ENCODE measurements at regions not wholly inside any gene's neighbourhood (a gene's known extent, or its start where the extent isn't known, plus 50 kb on each side); places are given as distances from the start of the nearest gene placed in this dataset.
"Not testable (repeated sequence)": the region's sequence is repeated elsewhere in the genome, so short reads cannot be mapped to it uniquely, and the experiment has no call there.

DNA sequence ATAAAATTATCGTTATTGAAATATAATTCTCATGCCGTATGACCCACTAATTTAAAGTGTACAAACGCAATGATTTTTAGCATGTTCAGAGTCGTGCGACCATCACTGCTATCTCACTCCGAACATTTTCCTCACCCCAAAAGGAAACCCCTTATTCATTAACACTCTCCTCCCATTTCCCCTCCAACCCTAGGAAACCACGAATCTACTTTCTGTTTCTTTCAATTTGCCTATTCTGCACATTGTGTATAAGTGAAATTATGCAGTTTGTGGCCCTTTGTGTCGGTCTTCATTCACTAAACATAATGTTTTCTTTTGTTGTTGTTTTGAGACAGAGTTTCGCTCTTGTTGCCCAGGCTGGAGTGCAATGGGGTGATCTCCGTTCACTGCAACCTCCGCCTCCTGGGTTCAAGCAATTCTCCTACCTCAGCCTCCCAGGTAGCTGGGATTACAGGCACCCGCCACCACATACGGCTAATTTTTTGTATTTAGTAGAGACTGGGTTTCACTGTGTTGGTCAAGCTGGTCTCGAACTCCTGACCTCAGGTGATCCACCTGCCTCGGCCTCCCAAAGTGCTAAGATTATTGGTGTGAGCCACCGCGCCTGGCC, 99.7 kb upstream of the ZNF217 start:
- DNase-seq (ENCODE audit: low spot score) = no peak

- no peak for DNase-seq (ENCODE audit: low spot score)
Measured at GRCh38 chr20:53692465-53693067, 98.9 kb upstream of the ZNF217 start.

DNA sequence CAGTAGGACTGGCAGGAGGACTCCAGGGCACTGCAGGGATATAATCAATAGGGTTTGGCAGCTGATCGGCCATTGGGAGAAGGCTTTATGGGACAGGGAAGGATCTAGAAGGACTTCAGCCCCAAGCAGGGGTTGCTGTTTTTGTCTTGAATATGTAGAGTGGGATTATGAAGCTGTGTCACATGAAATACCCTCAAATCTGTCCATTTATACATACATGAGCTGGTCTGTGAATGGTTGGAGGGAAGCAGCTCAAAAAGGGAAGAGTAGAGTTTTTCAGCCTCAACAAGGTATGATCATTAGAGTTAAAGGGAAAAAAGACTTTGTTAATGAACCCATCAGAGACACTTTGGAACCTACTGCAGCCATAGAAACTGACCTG, 98.2 kb upstream of the ZNF217 start:
- DNase-seq (ENCODE audit: low spot score) = no peak

GRCh38 chr20:53691060-53691810, 97.6 kb upstream of the ZNF217 start:
- DNase-seq (ENCODE audit: low spot score) = no peak

DNA sequence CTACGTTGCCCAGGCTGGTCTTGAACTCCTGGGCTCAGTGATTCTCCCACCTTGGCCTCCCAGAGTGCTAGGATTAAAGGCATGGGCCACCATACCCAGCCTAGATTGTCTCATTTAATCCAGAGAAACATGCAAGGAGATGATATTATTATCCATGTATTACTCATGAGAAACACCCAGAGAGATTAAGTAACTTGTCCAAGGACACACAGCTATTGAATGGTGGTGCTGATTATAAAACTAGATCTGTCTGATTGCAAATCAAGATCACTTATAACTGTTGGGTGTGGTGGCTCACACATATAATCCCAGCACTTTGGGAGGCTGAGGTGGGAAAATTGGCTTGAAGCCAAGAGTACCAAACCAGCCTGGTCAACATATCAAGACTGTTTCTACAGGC, 94.4 kb upstream of the ZNF217 start:
- DNase-seq (ENCODE audit: low spot score) = no peak

DNA sequence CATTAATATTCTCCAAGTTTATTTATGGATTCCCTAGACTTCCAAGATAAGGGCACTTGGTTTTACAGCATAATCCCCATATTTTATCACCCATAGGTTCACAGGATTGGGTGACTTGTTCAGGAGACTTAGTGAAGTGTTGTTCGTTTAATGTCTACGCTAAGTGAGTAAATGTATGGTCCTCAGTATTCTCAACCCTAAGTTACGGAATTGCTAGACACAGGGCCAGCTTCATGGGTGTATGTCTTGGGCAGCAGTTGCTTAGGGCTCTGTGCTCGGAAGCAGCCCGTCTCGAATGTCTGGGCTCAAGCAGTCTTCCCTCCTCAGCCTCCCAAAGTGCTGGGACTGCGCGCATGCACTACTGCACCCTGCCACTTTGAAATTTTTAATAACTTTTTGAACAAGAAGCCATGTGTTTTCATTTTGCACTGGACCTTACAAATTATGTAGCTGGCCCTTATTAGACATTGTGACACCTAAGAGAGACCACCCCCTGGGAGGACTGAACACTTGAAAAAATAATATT, 91.5 kb upstream of the ZNF217 start:
- DNase-seq (ENCODE audit: low spot score) = no peak

GRCh38 chr20:53683506-53683905, 89.9 kb upstream of the ZNF217 start:
- DNase-seq (ENCODE audit: low spot score) = no peak

GRCh38 chr20:53681352-53682212, 87.9 kb upstream of the ZNF217 start:
- no peak for DNase-seq (ENCODE audit: low spot score)

GRCh38 chr20:53679597-53680309, 86.1 kb upstream of the ZNF217 start:
- no peak for DNase-seq (ENCODE audit: low spot score)

DNA sequence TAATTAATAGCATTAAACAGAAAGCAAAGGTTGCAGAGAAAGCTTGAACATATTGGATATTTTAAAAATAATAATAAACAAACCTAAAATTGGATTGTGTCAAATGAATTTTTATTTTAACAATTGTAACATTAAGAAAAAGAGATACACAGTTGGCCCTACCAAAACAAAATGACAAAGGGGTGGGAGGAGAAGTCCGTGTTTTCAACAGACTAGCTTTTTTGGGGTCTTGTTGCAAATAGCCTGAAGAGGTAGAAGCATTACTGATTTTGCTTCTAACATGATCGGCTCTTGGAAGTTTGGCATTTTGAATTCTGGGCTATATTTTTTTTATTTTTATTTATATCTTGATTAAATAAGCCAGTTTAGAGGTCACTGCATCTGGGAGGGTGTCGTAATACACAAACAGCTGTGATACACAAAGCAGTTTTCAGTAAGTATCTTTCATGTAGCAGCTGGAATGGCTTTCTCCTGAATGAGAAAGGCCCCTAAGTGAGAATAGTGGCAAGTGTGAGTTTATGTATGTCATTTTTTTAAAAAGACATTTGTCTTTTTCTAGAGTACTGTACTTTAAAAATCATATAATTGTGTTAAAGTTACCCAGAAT, 85.5 kb upstream of the ZNF217 start:
- DNase-seq (ENCODE audit: low spot score) = no peak

DNA sequence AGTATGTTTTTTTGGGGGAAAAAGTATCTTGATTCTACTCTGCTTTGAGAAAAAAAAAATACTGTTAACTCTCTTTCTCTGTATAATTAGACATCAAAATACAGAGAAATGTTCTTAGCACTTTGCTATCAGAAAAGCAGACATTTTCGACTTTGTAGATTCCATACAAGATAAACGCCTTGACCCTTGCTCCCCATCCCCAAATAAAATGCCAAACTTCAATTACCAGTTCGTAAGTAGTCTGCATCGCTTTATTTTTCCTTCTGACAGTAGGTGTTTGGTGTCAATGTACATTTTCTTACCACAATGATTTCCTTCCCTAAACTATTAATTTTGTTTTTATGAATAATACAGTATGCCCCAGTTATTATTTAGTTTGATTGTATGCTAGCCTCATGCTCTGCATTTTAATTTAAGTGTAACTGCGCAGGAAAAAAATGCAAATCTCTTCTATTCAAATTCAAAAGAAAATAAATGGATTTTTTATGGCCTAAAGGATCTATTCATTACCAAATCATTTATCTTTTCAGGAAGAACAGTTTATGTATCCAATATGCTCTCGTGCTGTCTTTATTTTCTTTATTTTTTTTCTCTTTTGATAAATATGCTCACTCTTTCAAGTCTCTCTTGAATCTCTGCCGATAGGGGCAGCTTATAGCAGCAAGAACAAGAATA, 84.8 kb upstream of the ZNF217 start:
- DNase-seq (ENCODE audit: low spot score) = no peak

- peak; percentile 70 for DNase-seq (ENCODE audit: low spot score)
Measured at GRCh38 chr20:53677447-53678314, 84.0 kb upstream of the ZNF217 start.

GRCh38 chr20:53676987-53677386, 83.3 kb upstream of the ZNF217 start:
- no peak for DNase-seq (ENCODE audit: low spot score)

DNA sequence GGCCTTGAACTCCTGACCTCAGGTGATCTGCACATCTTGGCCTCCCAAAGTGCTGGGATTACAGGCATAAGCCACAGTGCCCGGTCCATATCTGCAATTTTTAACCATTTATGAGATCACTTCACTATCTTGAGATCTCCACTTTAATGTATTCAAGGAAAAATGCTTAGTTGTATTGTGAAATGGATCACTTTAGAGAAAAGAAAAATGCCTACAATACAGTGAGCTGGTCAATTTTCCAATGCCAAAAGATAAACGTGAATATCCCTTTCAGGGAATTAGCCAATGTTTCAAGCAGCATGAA, 82.8 kb upstream of the ZNF217 start:
- DNase-seq (ENCODE audit: low spot score) = no peak

DNA sequence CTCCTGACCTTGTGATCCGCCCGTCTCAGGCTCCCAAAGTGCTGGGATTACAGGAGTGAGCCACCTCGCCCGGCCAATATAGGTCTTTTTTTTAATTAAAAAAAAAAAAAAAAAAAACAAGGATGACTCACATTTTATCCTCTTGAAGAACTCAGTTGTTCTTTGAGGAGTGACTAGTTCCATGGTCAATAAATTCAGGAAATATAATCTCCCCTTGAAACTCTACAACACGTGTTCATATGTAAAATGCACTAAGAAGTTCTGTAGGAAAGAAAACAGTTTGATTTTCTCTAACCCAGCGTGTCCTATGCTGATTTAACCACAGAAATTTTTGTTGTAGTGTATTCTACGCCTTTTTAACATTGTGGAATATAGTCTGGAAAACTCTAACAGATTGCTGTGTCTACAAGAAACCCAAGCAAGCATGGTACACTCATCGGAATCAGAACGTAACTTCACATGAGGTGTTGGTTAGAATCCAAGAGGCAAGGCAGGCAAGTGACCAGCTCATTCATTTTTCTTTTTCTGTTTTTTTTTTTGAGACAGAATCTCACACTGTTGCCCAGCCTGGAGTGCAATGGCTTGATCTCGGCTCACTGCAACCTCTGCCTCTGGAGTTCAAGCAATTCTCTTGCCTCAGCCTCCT, 79.0 kb upstream of the ZNF217 start:
- no peak for DNase-seq (ENCODE audit: low spot score)

- no peak for DNase-seq (ENCODE audit: low spot score)
Measured at GRCh38 chr20:53671370-53671769, 77.7 kb upstream of the ZNF217 start.

DNA sequence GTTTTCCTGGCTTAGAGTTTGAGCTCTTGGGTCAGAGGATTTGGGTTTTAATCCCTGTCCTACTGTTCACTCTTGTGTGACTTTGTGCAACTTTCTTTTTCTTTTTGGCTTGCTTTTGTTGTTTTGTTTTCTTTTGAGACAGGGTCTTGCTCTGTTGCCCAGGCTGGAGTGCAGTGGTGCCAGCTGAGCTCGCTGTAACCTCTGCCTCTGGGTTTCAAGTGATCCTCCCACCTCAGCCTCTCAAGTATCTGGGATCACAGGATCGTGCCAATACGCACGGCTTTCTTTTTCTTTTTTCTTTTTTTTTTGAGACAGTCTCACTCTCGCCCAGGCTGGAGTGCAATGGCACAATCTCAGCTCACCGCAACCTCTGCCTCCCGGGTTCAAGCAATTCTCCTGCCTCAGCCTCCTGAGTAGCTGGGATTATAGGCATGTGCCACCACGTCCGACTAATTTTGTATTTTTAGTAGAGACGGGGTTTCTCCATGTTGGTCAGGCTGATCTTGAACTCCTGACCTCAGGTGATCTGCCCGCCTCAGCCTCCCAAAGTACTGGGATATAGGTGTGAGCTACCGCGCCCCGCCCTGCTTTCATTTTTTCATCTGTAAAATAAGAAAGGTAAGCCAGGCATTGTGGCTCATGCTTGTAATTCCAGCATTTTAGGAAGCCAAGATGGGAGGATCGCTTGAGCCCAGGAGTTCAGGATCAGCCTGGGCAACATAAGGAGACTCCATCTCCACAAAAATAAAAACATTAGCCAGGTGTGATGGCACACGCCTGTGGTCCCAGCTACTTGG, 76.1 kb upstream of the ZNF217 start:
- not testable (repeated sequence) for DNase-seq (ENCODE audit: low spot score)

DNA sequence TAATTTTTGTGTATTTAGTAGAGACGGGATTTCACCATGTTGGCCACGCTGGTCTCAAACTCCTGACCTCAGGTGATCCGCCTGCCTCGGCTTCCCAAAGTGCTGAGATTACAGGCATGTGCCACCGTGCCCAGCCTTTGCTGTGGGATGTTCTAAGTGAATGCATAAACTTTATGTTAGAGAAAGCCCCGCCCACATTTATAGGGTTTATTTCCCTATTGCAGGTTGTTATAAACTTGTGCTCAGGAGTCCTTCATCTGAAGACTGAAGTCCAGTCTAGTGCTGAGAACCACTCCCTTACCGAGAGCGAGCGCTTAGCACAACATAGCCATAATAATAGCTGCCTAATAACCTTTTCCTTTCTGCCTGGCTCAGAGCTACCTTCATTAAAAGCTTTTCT, 75.4 kb upstream of the ZNF217 start:
- DNase-seq (ENCODE audit: low spot score) = no peak

GRCh38 chr20:53666144-53666543, 72.5 kb upstream of the ZNF217 start:
- no peak for DNase-seq (ENCODE audit: low spot score)
